Dermis blood vessel endothelial cell (primary cell): ENCODE measurements at regions not wholly inside any gene's neighbourhood (a gene's known extent, or its start where the extent isn't known, plus 50 kb on each side); places are given as distances from the start of the nearest gene placed in this dataset.
A peak's percentile ranks its signal among the peaks of the same experiment; 100 is the strongest.
"Not testable (repeated sequence)": the region's sequence is repeated elsewhere in the genome, so short reads cannot be mapped to it uniquely, and the experiment has no call there.

Source experiments
- DNase-seq: peaks from one replicate; pipeline ENCODE4 v3.0.0; 2010

GRCh38 chr10:65415318-65415717, 1510.5 kb upstream of the LRRTM3 start:
- DNase-seq: no peak

GRCh38 chr10:65416094-65416493, 1509.7 kb upstream of the LRRTM3 start:
- peak; percentile 16 for DNase-seq

GRCh38 chr10:65419629-65420028, 1506.2 kb upstream of the LRRTM3 start:
- peak; percentile 0 for DNase-seq

- no peak for DNase-seq
Measured at GRCh38 chr10:65423043-65423442, 1502.8 kb upstream of the LRRTM3 start.

- not testable (repeated sequence) for DNase-seq
Measured at GRCh38 chr10:65429381-65429780, 1496.5 kb upstream of the LRRTM3 start.

GRCh38 chr10:65430979-65431378, 1494.9 kb upstream of the LRRTM3 start:
- DNase-seq: no peak

- DNase-seq: no peak
Measured at GRCh38 chr10:65470986-65471385, 1454.8 kb upstream of the LRRTM3 start.

- DNase-seq: no peak
Measured at GRCh38 chr10:65482848-65483247, 1443.0 kb upstream of the LRRTM3 start.

GRCh38 chr10:65491799-65492198, 1434.0 kb upstream of the LRRTM3 start:
- no peak for DNase-seq

- DNase-seq: no peak
Measured at GRCh38 chr10:65496541-65496940, 1429.3 kb upstream of the LRRTM3 start.

GRCh38 chr10:65497837-65498236, 1428.0 kb upstream of the LRRTM3 start:
- DNase-seq: no peak

GRCh38 chr10:65500716-65501115, 1425.1 kb upstream of the LRRTM3 start:
- no peak for DNase-seq

- DNase-seq: no peak
Measured at GRCh38 chr10:65501259-65501658, 1424.6 kb upstream of the LRRTM3 start.

- no peak for DNase-seq
Measured at GRCh38 chr10:65518379-65518778, 1407.5 kb upstream of the LRRTM3 start.

GRCh38 chr10:65528986-65529385, 1396.8 kb upstream of the LRRTM3 start:
- no peak for DNase-seq

GRCh38 chr10:65531545-65531944, 1394.3 kb upstream of the LRRTM3 start:
- DNase-seq: no peak

GRCh38 chr10:65534771-65535170, 1391.1 kb upstream of the LRRTM3 start:
- DNase-seq: no peak

- no peak for DNase-seq
Measured at GRCh38 chr10:65544756-65545155, 1381.1 kb upstream of the LRRTM3 start.

- DNase-seq: no peak
Measured at GRCh38 chr10:65548001-65548400, 1377.8 kb upstream of the LRRTM3 start.

GRCh38 chr10:65550761-65551160, 1375.1 kb upstream of the LRRTM3 start:
- DNase-seq: no peak

GRCh38 chr10:65555192-65555591, 1370.6 kb upstream of the LRRTM3 start:
- DNase-seq: no peak

GRCh38 chr10:65556006-65556405, 1369.8 kb upstream of the LRRTM3 start:
- DNase-seq: no peak

GRCh38 chr10:65559369-65559768, 1366.5 kb upstream of the LRRTM3 start:
- DNase-seq: no peak

- DNase-seq: no peak
Measured at GRCh38 chr10:65565246-65565645, 1360.6 kb upstream of the LRRTM3 start.

GRCh38 chr10:65566906-65567305, 1358.9 kb upstream of the LRRTM3 start:
- no peak for DNase-seq
